Glomerular visceral epithelial cell (primary cell): ENCODE measurements at regions not wholly inside any gene's neighbourhood (a gene's known extent, or its start where the extent isn't known, plus 50 kb on each side); places are given as distances from the start of the nearest gene placed in this dataset.

Experiments
- DNase-seq: peaks from one replicate; pipeline ENCODE4 v3.0.0-alpha.2; 2016; ENCODE audit errors: extremely low spot score

DNA sequence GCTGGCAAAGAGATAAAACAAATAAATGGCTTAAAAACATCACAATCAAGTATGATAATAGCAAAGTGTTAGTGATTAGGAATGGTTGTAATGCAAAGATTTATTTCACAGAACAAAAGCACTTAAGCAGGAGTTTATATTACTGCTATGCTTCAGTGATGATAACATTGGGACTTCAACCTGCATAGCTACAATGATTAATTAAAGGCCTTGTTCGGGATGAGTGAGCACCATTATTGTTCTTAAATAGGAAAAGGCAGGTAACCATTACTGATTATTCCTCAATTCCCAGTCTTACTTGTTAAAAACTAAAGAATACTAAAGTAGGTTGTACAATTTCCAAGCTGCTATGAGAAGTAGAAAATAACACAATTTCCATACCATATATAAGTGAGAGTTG lies 1247.5 kb upstream of the CDH8 start:
- DNase-seq: no peak

DNA sequence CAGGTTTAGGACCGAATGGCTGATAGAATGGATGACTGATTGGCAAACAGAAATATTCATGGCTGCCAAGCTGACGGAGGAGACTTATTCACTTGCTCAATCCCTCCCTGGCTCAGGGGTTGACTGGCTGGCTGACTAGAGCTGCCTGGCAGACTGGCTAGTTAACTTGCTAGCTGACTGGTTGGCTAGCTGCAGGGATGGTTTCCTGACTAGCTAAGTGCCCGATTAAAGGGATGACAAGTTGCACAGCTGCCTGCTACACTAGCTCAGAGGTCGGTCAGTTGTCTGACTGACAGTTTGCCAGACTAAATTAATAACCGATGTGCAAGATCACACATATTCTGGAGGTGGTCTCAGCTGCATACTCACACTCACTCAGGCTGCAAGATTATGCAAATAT lies 1208.4 kb upstream of the CDH8 start:
- DNase-seq: no peak

DNA sequence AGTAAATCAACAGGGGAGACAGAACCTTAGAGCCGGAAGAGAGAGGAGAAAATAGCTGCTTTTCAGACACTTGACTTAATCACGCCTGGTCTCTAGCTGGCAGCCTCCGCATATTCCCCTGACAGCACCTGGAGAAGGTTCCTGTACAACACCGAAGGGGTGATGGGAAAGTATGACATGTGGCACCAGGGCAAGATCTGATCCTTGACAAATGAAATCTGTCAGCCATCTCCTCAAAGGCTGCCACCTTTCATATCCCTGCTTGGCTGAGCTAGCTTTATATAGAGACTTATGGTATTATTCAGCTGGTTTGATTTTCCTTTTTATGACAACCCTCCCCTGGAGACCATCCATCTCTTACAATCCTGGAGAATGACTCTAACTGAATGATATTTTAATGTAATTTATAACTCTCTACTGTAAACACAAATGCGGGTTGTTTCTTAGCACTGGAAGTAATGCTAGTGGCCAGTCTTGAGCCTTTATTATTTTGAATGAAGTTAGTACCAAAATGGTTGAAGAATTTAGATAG lies 1205.3 kb upstream of the CDH8 start:
- DNase-seq: no peak

DNA sequence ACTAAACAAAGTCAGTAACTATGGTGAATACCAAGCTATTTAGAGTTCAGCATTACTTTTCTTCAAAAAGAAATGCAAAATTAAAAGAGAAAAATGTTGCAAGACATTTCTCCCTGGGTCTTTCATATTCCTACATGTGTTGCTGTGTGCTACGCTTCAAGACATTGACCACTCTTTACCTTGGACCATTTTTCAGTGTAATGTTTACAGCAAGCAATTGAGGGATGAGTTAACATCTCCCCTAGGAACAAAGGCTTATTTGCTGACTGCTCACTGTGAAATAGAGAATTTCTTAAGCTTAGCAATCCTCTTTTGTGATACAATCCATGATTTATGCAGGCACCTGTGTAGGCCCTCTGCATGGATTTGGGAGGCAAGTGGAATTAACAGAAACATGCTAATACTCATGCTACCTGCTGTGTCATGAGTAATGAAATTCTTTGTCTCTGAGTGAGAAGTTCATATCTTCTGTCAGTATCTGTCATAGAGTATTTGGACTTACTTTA lies 1202.9 kb upstream of the CDH8 start:
- DNase-seq: no peak

DNA sequence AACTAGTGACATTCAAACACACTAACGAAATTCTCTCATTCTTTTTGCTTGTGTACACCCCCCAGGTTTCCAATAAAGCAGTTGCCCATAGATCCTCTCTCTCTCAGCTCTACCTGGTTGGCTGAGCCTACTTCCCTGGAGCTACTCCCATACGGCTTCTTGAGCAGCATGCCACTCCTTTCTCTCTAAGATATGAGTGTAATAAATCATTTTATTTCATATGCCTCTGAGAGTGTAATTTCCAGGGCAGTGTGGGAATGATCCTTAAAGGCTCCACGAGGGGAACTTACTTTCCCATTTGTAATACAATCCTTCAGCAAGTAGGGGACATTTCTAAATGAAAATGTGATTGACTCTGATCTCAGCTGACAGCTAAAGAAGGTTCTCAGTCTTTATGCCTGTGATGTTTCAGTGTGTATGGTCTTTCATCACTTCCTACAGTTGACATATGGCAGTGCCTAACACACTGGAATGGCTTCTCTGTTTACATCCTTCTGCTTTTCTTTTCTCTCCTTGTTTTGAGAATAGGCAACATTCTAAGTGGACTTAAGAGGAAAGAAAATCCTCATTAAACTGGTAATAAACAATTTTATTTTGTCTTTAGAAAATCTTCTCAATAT lies 1194.3 kb upstream of the CDH8 start:
- no peak for DNase-seq

DNA sequence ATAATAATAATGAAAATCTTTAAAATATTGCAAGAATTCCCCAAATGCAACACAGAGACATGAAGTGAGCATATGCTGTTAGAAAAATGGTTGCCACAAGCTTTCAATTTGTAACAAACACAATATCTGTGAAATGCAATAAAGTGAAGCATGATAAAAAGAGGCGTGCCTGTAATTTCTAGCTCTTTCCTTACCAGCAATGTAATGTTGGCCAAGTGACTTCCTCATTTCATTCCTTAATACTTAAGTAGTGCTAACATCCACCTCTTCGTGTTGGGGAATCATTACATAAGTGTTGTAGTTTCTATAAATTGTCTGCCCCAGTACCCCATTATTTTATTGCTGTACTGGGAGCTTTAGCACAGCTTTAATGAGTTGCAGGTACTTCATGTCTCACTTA lies 1192.0 kb upstream of the CDH8 start:
- no peak for DNase-seq

DNA sequence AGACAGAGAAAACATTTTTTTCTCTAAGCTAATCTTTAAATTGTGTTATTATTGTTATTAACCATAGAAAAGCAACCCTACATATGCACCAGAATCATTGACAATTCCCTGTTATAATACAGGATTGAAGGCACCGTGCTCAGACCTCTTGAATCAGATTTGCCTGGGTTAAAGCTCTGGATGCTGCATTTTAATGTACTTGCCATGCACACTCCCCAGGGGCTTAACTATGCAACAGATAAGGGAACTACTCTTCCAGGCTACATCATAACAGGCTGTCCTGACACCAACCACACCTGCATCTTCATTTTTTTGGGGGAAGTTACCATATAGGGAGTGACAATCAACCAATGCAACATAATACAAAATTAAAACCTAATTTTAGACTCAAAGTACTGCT lies 1187.6 kb upstream of the CDH8 start:
- DNase-seq: no peak

DNA sequence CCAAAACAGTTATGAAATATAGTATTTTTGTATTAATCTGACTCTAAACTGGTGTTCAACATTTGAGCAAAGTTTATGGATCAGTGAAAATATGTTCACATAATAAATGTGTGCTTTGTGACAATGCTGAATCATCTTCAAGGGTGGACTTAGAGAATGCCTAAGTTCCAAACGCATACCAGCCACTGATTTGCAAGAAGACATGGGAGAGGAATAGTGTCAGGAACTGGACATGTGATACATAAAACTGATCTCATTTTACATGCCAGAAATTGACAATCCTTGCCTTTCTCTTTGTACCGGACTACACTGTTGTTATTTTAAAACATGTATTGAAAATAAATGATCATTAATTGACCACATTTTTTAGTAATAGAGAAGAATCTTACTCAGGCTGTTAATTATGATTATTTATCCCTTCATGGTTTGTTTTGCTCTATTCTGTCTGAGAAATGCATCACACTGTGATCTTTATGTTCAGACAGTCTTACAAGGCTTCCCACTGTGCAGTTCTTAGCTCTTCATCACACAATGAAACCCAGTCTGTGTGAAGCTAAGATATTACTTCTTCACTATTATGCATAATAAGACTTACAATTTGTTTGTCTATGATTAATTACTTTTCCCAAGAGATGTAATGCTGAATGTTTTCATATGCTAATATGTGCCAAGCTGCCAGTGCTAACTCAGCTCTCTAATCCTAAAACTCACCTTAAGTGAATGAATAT lies 1180.6 kb upstream of the CDH8 start:
- DNase-seq: no peak

DNA sequence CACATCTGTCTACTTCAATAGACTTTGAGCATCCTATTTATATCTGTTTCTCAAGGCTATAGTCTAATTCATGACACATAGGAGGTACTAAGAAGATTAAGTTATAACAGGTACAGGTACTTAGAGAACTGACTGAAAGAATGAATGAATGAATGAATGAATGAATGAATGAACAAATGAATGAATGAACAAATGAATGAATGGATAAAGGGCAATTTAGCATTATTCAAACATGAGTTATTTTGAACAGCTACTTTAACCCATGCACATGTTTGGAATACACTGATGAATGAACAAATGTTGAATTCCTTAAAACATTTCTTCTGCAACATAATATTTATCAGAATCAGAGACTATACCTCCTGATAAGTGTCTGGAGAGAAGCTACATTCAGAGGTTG lies 1165.6 kb upstream of the CDH8 start:
- no peak for DNase-seq

DNA sequence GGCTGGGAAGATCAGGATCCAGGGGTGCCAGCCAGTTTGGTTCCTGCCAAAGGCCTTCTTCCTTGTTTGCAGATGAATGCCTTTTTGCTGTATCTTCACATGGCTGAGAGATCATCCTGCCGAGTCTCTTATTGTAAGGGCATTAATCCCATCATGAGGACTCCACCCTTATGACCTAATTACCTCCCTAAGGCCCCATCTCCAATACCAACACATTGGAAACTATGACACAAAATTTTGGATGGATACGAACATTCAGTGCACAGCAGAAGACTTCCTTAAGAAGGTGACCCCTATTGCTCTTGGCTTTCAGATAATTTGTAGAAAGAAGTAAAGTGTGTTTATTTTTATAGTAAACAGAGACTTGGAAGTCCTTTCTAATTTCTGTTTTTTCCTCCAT lies 1164.7 kb upstream of the CDH8 start:
- DNase-seq: no peak

DNA sequence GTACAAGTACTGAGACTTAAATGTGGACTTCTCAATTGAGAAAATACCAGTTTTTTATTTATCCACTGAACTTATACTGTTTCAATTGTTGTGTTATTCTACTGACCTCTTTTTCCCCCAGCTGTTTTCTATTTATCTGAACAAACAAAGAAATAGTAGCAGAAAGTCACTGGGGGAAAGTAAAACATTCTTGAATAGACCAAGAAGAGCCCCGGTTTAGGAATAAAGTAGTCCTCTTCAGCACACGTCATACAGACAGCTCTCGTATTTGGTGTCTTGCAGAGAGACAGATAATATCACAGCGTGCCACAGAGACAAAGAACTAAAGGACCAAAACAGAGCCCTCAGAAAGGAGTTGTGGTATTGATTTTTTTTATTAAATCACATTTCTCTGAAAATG lies 1159.1 kb upstream of the CDH8 start:
- DNase-seq: no peak

DNA sequence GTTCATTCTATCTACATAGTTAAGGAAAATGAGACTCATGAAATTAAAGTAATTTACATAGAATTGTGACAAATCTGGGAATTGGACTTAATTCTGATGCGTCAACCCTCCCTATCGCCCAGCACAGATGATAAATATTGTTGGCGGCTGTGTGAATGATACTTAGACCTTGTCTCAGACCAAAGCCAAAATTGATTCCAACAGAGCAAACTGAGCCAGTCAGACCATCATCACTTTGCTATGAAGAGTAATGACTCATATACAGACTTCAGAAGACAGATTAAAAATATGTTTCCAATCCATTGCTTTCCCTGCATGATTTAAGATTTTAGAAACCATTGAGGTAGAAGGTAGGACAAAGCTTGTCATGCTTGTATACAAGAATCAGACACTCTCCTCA lies 1156.7 kb upstream of the CDH8 start:
- DNase-seq: peak; percentile 7

DNA sequence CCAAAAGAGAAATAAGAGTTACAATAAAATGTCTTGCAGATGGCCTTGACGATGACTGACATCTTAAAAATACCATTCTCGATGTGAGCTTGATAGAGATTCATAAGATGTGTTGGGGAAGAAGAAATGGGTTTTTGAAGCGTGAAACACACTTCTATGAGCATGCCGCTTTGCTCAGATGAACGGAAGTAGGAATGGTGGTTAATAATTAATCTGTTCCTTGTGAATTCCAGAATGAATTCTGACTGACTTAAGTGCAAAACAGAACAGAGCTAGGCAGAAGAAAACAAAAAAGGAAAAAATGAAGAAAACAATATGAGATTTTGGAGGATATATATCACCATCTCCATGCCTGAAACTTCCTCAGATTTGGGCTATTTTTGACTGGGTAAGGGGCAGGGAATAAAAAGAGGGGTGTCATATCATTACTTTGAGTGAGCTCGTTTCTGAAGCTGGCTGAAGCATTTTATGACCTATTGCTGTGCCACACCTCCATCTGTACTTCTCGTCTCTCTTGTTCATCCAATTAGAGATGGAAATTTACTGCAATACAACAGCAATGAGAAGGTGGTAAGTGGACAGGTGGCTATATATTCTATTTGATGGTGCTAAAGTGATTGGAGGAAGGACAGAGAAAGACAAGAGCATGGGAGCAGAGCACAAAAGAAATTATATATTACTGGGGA lies 1152.0 kb upstream of the CDH8 start:
- DNase-seq: peak; percentile 41

DNA sequence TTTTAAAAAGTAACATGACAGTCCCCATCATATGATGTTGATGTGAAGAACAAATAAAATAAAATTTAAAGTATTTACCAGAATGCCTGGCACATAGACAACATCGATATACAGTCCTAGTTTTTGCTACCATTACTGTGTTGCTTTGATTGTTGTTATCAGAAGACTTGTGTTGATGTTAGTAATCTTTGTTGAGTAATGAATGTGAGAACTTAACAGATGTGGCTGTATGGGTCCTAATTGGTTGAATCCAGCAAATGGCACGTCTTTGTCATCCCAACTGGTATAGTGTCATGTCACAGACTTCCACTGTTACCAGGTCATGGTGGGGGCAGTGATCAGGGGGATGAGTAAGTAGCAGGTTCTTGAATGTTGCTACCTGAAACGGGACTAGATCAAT lies 1151.4 kb upstream of the CDH8 start:
- no peak for DNase-seq

DNA sequence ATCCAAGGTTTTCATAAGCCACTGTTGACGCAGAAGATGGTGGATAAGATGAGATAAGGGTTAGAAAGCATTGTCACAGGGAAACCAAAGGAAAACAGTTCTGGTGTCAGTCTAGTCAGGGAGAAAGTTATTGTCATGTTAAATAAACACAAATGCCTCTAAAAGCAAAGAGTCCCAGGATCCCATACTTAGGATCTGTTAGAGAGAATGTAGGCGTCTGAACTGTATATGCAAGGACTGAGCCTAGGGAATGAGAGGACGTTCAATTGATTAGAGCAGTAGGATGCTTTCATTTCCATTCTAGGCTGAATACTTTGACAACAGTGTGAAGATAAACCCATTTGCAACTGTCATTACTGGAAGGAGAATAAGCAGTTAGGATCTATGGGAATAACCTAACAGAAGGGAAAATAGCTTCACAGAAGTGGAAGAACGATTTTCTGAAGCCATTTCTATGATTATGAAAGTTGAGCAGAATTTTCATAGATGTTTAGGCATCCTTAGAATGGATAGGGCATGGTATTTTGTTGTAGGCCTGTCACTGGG lies 1149.1 kb upstream of the CDH8 start:
- DNase-seq: no peak

DNA sequence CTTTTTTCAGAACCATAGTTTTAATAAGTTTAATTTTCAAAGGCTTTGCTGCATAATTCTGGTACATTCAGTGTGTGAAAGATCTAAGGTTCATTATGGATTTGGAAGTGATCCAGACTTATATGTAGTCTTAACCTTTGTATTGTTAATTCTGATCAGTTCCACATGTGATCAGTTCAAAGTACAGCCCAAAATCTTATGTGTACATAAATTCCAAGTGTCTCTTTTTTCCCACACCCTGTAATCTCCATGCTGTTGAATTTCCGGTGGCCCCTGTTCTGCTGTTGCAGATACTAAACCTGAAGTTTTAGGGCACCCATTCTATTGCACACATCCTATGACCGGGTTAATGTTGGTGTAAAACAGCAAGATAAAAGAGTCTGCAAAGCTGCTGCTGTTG lies 1147.5 kb upstream of the CDH8 start:
- DNase-seq: no peak

DNA sequence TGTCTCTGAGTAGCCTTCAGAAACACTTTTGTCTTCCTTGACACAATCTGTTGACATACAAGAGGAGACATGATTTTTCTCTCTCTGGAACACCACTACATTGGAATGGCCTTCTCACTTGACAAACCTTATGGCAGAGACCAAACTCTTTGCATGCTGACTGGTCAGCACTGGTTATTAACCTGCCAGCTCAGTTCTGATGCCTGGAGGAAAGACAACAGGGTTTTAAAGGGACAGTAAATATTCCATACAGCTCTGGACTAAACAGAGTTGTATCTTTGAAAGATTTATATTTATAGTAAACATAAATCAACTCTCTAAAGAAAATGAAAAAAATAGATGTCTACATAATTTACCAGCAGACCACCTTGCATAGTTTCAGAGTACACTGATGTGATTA lies 1139.1 kb upstream of the CDH8 start:
- no peak for DNase-seq

DNA sequence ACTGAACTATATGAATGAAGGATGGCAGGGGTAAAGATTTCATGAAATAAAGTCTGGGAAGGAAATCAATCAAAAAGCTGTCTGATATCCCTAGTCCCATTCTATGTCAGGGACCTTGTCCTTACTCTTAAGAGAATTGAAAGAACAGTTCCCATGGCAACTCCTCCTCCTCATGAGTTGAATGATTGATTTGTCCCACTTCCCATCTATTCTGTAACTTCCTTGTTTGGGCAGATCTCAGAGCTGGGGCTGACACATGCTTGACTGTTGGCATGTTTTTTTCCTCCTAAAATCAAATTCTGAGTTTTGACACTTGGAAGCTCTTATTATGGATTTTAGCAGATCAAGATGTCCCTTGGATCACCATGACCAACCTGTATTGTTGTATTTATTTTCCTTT lies 1138.6 kb upstream of the CDH8 start:
- DNase-seq: no peak

DNA sequence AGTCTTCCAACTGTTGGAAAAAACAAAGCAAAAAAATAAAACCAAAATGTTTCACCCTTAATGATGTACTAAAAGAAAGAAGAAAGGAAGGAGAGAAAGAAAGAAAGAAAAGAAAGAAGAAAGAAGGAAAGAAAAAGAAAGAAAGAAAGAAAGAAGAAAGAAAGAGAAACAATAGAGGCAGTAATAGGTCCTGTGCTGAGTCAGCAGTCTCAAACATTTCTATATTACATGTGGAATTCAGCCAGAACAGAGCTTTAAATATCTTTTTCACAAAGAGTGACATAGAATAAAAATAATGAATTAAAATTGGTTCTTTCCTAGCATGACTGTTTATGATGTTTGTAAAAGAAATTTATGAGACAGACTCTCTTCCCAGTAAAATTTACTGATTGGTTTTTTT lies 1135.3 kb upstream of the CDH8 start:
- DNase-seq: no peak

DNA sequence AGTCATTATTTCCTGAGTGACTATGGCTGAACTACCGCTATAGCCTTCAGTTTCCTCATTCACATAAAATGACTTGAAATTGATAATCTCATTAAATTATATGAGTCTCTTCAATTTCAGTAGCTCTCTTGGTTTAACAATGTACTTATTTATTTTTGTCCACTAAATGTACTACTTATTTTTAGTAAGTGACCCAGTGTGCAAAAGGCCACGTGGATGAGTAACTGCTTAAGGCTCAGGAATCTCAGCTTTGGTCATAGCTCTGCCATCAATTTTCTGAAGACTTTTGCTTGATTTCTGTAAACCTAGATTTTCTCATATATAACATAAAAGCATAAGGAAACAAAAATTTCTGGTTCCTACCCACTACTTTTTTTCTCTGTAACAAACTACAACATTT lies 1132.9 kb upstream of the CDH8 start:
- DNase-seq: no peak

DNA sequence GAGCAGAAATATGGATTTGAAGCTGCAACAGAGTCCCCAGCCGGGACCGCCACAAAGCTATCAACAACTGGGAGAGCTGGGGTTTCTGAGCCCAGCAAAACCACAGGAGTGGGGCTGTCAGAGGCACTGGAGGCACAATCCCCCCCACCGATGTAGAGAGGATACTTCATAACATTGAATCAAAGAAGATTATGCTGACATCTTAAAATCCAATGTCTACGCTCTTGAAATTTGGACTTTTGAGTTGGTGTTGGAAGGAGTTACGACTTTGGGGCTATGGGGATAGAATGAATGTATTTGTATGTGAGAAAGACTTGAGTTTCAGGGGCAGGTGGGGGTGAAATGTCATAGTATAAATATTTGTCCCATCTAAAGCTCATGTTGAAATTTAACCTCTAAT lies 1121.6 kb upstream of the CDH8 start:
- DNase-seq: no peak

DNA sequence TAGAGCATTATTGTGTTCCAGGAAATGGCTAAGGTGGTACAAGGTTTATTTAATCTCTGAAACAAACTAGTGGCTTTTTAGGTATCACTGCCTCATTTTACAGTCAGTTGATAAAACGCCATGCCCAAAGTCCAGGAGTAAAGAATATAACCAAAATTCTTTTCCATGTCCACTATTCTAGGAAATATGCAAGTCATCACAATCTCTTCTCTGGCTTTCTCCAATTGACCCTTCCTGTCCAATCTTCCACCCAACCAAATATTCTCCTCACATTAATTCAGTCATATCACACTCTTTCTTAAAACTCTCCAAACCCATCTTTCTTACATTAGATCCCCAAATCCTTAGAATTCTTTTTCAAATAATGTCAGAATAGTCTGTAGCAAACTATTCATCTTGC lies 1110.0 kb upstream of the CDH8 start:
- DNase-seq: no peak

DNA sequence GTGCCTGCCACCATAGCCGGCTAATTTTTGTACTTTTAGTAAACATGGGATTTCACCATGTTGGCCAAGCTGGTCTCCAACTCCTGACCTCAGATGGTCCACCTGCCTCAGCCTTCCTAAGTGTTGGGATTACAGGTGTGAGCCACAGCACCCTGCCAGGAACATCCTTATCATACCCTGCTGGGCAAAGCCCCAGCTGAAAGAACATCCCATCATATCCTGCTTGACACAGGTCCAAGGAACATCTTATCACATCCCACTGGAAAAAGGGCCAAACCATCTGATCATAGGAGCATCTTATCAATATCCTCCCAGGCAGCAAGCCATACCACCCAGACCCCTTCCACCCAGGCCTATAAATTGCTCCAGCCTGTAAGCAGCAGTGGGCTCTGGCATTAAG lies 1109.2 kb upstream of the CDH8 start:
- DNase-seq: no peak
